Smooth muscle cell (in vitro differentiated cells): ENCODE measurements at regions not wholly inside any gene's neighbourhood (a gene's known extent, or its start where the extent isn't known, plus 50 kb on each side); places are given as distances from the start of the nearest gene placed in this dataset.

ENCODE experiments used
- DNase-seq: peaks from one replicate; lab custom pipeline; 2025; ENCODE audit not compliant: unreplicated experiment; lab: John Stamatoyannopoulos, UW
- H2AFZ ChIP-seq: fragments of 200-600 bp; sonication (generic); 2 replicates; pipeline ENCODE4 v1.6.0; 2016; ENCODE audit warnings: antibody characterized with exemption, low read depth, mild to moderate bottlenecking
- H3F3A ChIP-seq: fragments of 200-600 bp; sonication (generic); 2 replicates; pipeline ENCODE4 v1.6.0; 2017; ENCODE audit warnings: antibody characterized with exemption, low read depth
- H3K27ac ChIP-seq: fragments of 200-600 bp; sonication (generic); 2 replicates; pipeline ENCODE4 v1.5.1; 2016; ENCODE audit warnings: low read depth, mild to moderate bottlenecking
- H3K27me3 ChIP-seq: fragments of 200-600 bp; sonication (generic); 2 replicates; pipeline ENCODE4 v1.6.1; 2016; ENCODE audit warnings: low read depth, mild to moderate bottlenecking
- H3K36me3 ChIP-seq: fragments of 200-600 bp; sonication (generic); 2 replicates; pipeline ENCODE4 v1.5.1; 2016; ENCODE audit warnings: low read depth
- H3K4me1 ChIP-seq: fragments of 200-600 bp; sonication (generic); 2 replicates; pipeline ENCODE4 v1.5.1; 2016; ENCODE audit warnings: low read depth
- H3K4me2 ChIP-seq: fragments of 200-600 bp; sonication (generic); 2 replicates; pipeline ENCODE4 v1.6.0; 2016; ENCODE audit warnings: mild to moderate bottlenecking
- H3K4me3 ChIP-seq: fragments of 200-600 bp; sonication (generic); 2 replicates; pipeline ENCODE4 v1.5.1; 2016; ENCODE audit warnings: mild to moderate bottlenecking
- H3K79me2 ChIP-seq: fragments of 200-600 bp; sonication (generic); 2 replicates; pipeline ENCODE4 v1.6.0; 2016; ENCODE audit warnings: low read depth, mild to moderate bottlenecking
- H3K9ac ChIP-seq: fragments of 200-600 bp; sonication (generic); 2 replicates; pipeline ENCODE4 v1.6.0; 2016; ENCODE audit warnings: low read depth
- H3K9me3 ChIP-seq: fragments of 200-600 bp; sonication (generic); replicated peaks from 2 replicates; pipeline ENCODE4 v1.5.1; 2016; ENCODE audit warnings: low read depth
- H4K20me1 ChIP-seq: fragments of 200-600 bp; sonication (generic); 2 replicates; pipeline ENCODE4 v1.6.0; 2016; ENCODE audit warnings: low read depth
- CTCF ChIP-seq: fragments of 200-600 bp; sonication (generic); IDR thresholded peaks from 2 replicates; pipeline ENCODE4 v1.5.1; 2017; ENCODE audit warnings: borderline replicate concordance, mild to moderate bottlenecking, antibody characterized with exemption; ENCODE audit not compliant: insufficient read depth, poor library complexity, severe bottlenecking
- WGBS: methylation state at CpG from one replicate; pipeline ENCODE4 v1.1.7; 2016; ENCODE audit warnings: low lambda C conversion rate; 5-methylcytosine and 5-hydroxymethylcytosine counted together

GRCh38 chrX:25285598-25285997, 269.8 kb upstream of the ARX start:
- Histone ChIP-seq H3K4me3 (no peak overlapping the region), H3K9ac (no peak overlapping the region), H3K4me1 (no peaks in the 10 kb centered on the region), H3K79me2 (no peaks in the 10 kb centered on the region), H3K27ac (no peak overlapping the region), H3K36me3 (no peaks in the 10 kb centered on the region), H3F3A (no peaks in the 10 kb centered on the region), H3K4me2 (no peak overlapping the region), H3K9me3 (no peaks in the 10 kb centered on the region), H2AFZ (no peak overlapping the region), H4K20me1 (no peaks in the 10 kb centered on the region), H3K27me3 (no peaks in the 10 kb centered on the region)
- 94% methylated on average over 4 of the region's 4 CpGs for WGBS
- DNase-seq, result no peak
- TF ChIP-seq CTCF, result no peak

- no peak for DNase-seq
- Histone ChIP-seq H3K4me2 (no peak overlapping the region), H3K9me3 (no peaks in the 10 kb centered on the region), H3K36me3 (no peaks in the 10 kb centered on the region), H3K27me3 (no peaks in the 10 kb centered on the region), H3K79me2 (no peaks in the 10 kb centered on the region), H2AFZ (no peak overlapping the region), H3K4me3 (no peak overlapping the region), H3K27ac (no peak overlapping the region), H3K4me1 (no peaks in the 10 kb centered on the region), H4K20me1 (no peaks in the 10 kb centered on the region), H3K9ac (no peak overlapping the region), H3F3A (no peaks in the 10 kb centered on the region)
- WGBS, result 56% methylated on average over 1 of the region's 1 CpG
- TF ChIP-seq CTCF, result no peak
Measured at GRCh38 chrX:25279510-25279909, 263.7 kb upstream of the ARX start.

GRCh38 chrX:25278341-25278740, 262.6 kb upstream of the ARX start:
- H3K79me2 ChIP-seq, result no peaks in the 10 kb centered on the region

More at GRCh38 chrX:25278341-25278740, 262.6 kb upstream of the ARX start:
- DNase-seq, result no peak
- no peak for TF ChIP-seq CTCF
- H3K27ac ChIP-seq, result no peak overlapping the region
- no peak overlapping the region for H3K4me2 ChIP-seq
- no peak overlapping the region for H2AFZ ChIP-seq
- no peaks in the 10 kb centered on the region for H3K4me1 ChIP-seq
- no peaks in the 10 kb centered on the region for H3K36me3 ChIP-seq
- no peaks in the 10 kb centered on the region for H3K9me3 ChIP-seq
- no peak overlapping the region for H3K4me3 ChIP-seq
- H3K9ac ChIP-seq, result no peak overlapping the region
- no peaks in the 10 kb centered on the region for H3F3A ChIP-seq
- no peaks in the 10 kb centered on the region for H3K27me3 ChIP-seq
- no peaks in the 10 kb centered on the region for H4K20me1 ChIP-seq
